ENCODE measurements at regions not wholly inside any gene's neighbourhood (a gene's known extent, or its start where the extent isn't known, plus 50 kb on each side); places are given as distances from the start of the nearest gene placed in this dataset.

- no peak for DNase-seq
These were observed 59.8 kb downstream of the MRPS30 start for GRCh38 chr5:44868541-44868940.

GRCh38 chr5:44869928-44870327 is 61.2 kb downstream of the MRPS30 start:
- no peak for DNase-seq

GRCh38 chr5:44870430-44870829 is 61.7 kb downstream of the MRPS30 start:
- DNase-seq, result no peak

GRCh38 chr5:44871401-44871800 is 62.7 kb downstream of the MRPS30 start:
- no peak for DNase-seq

GRCh38 chr5:44875661-44876605 is 67.2 kb downstream of the MRPS30 start:
- DNase-seq, result no peak

- no peak for DNase-seq
These were observed 72.5 kb downstream of the MRPS30 start for GRCh38 chr5:44881266-44881665.

- no peak for DNase-seq
These were observed 75.3 kb downstream of the MRPS30 start for GRCh38 chr5:44884036-44884435.

GRCh38 chr5:44885903-44886302 is 77.2 kb downstream of the MRPS30 start:
- DNase-seq, result no peak

- DNase-seq, result no peak
These were observed 79.0 kb downstream of the MRPS30 start for GRCh38 chr5:44887722-44888121.

- DNase-seq, result no peak
These were observed 79.7 kb downstream of the MRPS30 start for GRCh38 chr5:44888435-44888834.

- no peak for DNase-seq
These were observed 82.4 kb downstream of the MRPS30 start for GRCh38 chr5:44891116-44891515.

- DNase-seq, result no peak
These were observed 91.7 kb downstream of the MRPS30 start for GRCh38 chr5:44900273-44900954.

GRCh38 chr5:44907396-44907795 is 98.6 kb downstream of the MRPS30 start:
- DNase-seq, result no peak

- no peak for DNase-seq
These were observed 100.3 kb downstream of the MRPS30 start for GRCh38 chr5:44909004-44909403.

- no peak for DNase-seq
These were observed 102.8 kb downstream of the MRPS30 start for GRCh38 chr5:44911501-44911900.

- no peak for DNase-seq
These were observed 105.5 kb downstream of the MRPS30 start for GRCh38 chr5:44914221-44914620.

- DNase-seq, result no peak
These were observed 110.8 kb downstream of the MRPS30 start for GRCh38 chr5:44919560-44919959.

GRCh38 chr5:44927115-44927733 is 118.5 kb downstream of the MRPS30 start:
- DNase-seq, result no peak

- DNase-seq, result no peak
These were observed 124.3 kb downstream of the MRPS30 start for GRCh38 chr5:44932922-44933585.

GRCh38 chr5:44933686-44934085 is 124.9 kb downstream of the MRPS30 start:
- DNase-seq, result no peak

- peak; percentile 94 to 95 for DNase-seq
These were observed 126.5 kb downstream of the MRPS30 start for GRCh38 chr5:44935262-44935661.

- peak; percentile 95 to 98 for DNase-seq
These were observed 127.1 kb downstream of the MRPS30 start for GRCh38 chr5:44935871-44936270.

GRCh38 chr5:44942524-44943001 is 133.8 kb downstream of the MRPS30 start:
- no peak for DNase-seq
